A673 (cell line): ENCODE measurements at regions not wholly inside any gene's neighbourhood (a gene's known extent, or its start where the extent isn't known, plus 50 kb on each side); places are given as distances from the start of the nearest gene placed in this dataset.

Experiments used
- BruUV-seq: library from RNA; stranded (reverse); fragments of 400-500 nt; replicated peaks from 2 replicates; lab custom pipeline; 2021; lab: Mats Ljungman, UMichigan
- CTCF ChIA-PET: fragments of 300-600 bp; sonication (Branson Sonifier 250); formaldehyde crosslinking; loops from one replicate; lab custom pipeline; 2022; ENCODE audit warnings: antibody characterized with exemption; lab: Charles Lee
- POLR2A ChIA-PET: fragments of 300-600 bp; sonication (Branson Sonifier 250); formaldehyde crosslinking; loops from one replicate; lab custom pipeline; 2022; ENCODE audit warnings: antibody characterized with exemption; ENCODE audit not compliant: low non-redundant PET; lab: Charles Lee
- DNase-seq: peaks from one replicate; pipeline ENCODE4 v3.0.0-alpha.2; 2015; ENCODE audit warnings: low spot score
- H3K27ac ChIP-seq: fragments of 200-600 bp; sonication (generic); 2 replicates; pipeline ENCODE4 v1.5.1; 2016; ENCODE audit warnings: mixed run types, low read depth, mild to moderate bottlenecking, mixed read lengths, antibody characterized with exemption, low read length; ENCODE audit not compliant: poor library complexity, severe bottlenecking
- H3K27me3 ChIP-seq: fragments of 200-600 bp; sonication (generic); replicated peaks from 2 replicates; pipeline ENCODE4 v1.6.1; 2017; ENCODE audit warnings: mixed run types, low read depth, mild to moderate bottlenecking, mixed read lengths, antibody characterized with exemption, low read length; ENCODE audit not compliant: insufficient read depth, poor library complexity
- H3K36me3 ChIP-seq: fragments of 200-600 bp; sonication (generic); 2 replicates; pipeline ENCODE4 v1.6.1; 2016; ENCODE audit warnings: mixed run types, mild to moderate bottlenecking, mixed read lengths, antibody characterized with exemption, low read length; ENCODE audit not compliant: insufficient read depth, poor library complexity, severe bottlenecking
- H3K4me1 ChIP-seq: fragments of 200-600 bp; sonication (generic); 2 replicates; pipeline ENCODE4 v1.6.1; 2017; ENCODE audit warnings: mixed run types, mild to moderate bottlenecking, mixed read lengths, antibody characterized with exemption, low read length; ENCODE audit not compliant: insufficient read depth, poor library complexity, severe bottlenecking
- H3K4me3 ChIP-seq: fragments of 200-600 bp; sonication (generic); 2 replicates; pipeline ENCODE4 v1.5.1; 2016; ENCODE audit warnings: low read depth, mixed run types, mild to moderate bottlenecking, mixed read lengths, low read length; ENCODE audit not compliant: poor library complexity, severe bottlenecking
- H3K9me3 ChIP-seq: fragments of 200-600 bp; sonication (generic); 2 replicates; pipeline ENCODE4 v1.6.1; 2016; ENCODE audit warnings: mixed run types, low read depth, mild to moderate bottlenecking, mixed read lengths, antibody characterized with exemption, low read length; ENCODE audit not compliant: poor library complexity, severe bottlenecking
- EZH2 ChIP-seq: fragments of 200-600 bp; sonication (generic); IDR thresholded peaks from 2 replicates; pipeline ENCODE4 v1.6.1; 2017; ENCODE audit warnings: borderline replicate concordance, low read depth, mild to moderate bottlenecking, mixed read lengths, antibody characterized with exemption, low read length; ENCODE audit not compliant: poor library complexity, severe bottlenecking
- intact Hi-C: fragments of 100-400 bp; cut with micrococcal nuclease; formaldehyde crosslinking; loops from one replicate; pipeline ENCODE4 v1.10.0; 2022; ENCODE audit not compliant: unreplicated experiment
- TF ChIP-seq, protein P1 (sequence below): fragments of 300-800, 200-600 bp; sonication (generic); conservative IDR thresholded peaks from 2 replicates; pipeline ENCODE4 v1.5.1; 2017; ENCODE audit warnings: low read depth, mild to moderate bottlenecking, antibody characterized with exemption, low read length, moderate library complexity, mixed read lengths

DNA sequence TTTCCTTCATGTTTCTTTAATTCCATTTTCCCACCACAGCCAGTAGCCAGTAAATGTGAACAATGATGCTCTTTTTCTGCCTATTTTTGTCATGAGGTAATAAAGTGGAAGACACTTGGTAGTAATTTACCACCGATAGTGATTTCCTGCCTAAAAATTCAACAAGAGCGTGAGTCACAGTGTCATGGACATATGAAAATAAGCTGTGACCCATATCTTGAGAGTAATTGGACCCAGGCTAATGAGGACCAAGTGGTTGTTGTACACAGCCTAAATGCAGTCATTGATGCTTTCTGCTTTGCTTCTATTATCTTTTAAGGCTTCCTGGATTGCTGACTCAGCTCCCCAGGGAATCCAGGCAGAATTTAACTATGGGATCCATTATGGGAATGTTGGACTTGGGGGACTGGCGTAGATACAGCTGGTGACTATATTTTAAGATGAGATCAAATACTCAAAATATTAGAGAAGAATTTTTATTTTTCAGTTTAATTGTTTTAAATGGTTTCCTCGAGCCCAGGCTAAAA lies 265.9 kb upstream of the FERMT1 start:
- no TSS peak for BruUV-seq
- Histone ChIP-seq H3K36me3 (no peaks in the 10 kb centered on the region), H3K9me3 (no peaks in the 10 kb centered on the region), H3K4me1 (no peaks in the 10 kb centered on the region), H3K4me3 (no peak overlapping the region), H3K27ac (no peak overlapping the region), H3K27me3 (peaks cover 4% of the 10 kb centered on the region)
- intact Hi-C loops = no loop called here
- POLR2A ChIA-PET = no interaction called here
- CTCF ChIA-PET = no interaction called here
- peak; percentile 5 for DNase-seq
- TF ChIP-seq EZH2 = no peak
- TF ChIP-seq, protein P1, sequence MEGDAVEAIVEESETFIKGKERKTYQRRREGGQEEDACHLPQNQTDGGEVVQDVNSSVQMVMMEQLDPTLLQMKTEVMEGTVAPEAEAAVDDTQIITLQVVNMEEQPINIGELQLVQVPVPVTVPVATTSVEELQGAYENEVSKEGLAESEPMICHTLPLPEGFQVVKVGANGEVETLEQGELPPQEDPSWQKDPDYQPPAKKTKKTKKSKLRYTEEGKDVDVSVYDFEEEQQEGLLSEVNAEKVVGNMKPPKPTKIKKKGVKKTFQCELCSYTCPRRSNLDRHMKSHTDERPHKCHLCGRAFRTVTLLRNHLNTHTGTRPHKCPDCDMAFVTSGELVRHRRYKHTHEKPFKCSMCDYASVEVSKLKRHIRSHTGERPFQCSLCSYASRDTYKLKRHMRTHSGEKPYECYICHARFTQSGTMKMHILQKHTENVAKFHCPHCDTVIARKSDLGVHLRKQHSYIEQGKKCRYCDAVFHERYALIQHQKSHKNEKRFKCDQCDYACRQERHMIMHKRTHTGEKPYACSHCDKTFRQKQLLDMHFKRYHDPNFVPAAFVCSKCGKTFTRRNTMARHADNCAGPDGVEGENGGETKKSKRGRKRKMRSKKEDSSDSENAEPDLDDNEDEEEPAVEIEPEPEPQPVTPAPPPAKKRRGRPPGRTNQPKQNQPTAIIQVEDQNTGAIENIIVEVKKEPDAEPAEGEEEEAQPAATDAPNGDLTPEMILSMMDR = no peak

DNA sequence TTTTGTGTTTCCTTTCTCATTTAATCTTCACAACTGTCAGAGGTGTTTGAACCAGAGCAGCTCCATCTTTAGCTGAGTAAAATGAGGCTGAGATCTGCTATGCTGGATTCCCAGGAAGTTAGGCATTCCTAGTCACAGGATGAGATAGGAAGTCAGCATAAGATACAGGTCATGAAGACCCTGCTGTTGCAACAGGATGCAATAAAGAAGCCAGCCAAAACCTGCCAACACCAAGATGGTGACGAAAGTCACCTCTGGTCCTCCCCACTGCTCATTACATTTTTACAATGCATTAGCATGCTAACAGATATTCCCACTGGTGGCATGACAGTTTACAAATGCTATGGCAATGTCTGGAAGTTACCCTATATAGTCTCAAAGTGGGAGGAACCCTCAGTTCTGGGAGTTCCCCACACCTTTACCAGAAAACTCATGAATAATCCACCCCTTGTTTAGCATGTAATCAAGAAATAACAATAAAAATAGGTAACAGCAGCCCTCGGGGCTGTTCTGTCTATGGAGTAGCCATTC lies 262.2 kb upstream of the FERMT1 start:
- Histone ChIP-seq H3K36me3 (no peaks in the 10 kb centered on the region), H3K27ac (no peak overlapping the region), H3K27me3 (no peaks in the 10 kb centered on the region), H3K9me3 (no peaks in the 10 kb centered on the region), H3K4me3 (no peak overlapping the region), H3K4me1 (no peaks in the 10 kb centered on the region)
- no peak for DNase-seq
- TF ChIP-seq, protein P1 = no peak
- TF ChIP-seq EZH2 = no peak
- intact Hi-C loops = no loop called here
- POLR2A ChIA-PET = no interaction called here
- CTCF ChIA-PET = no interaction called here
- BruUV-seq = no TSS peak

DNA sequence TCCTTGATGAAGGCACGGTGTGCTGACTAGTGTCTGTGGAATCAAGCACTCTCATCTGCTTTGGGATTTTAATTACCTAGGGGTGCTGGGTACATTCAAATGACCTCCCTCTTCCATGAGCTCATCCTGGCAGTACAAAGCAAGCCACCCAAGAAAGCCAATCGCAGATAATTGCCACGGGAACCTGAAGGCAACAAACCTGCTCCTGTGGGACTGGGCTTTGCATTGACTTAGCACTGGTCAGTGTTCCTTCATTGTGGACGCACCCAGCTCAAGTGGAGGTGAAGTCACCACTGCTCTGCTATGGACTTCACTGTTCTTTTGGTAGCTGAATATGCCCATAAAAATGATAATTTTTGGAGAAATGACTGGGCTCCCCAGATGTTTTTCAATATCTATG lies 261.6 kb upstream of the FERMT1 start:
- POLR2A ChIA-PET = no interaction called here

More for the DNA sequence above, 261.6 kb upstream of the FERMT1 start:
- Histone ChIP-seq H3K4me1 (no peaks in the 10 kb centered on the region), H3K36me3 (no peaks in the 10 kb centered on the region), H3K9me3 (no peaks in the 10 kb centered on the region), H3K27ac (no peak overlapping the region), H3K27me3 (no peaks in the 10 kb centered on the region), H3K4me3 (no peak overlapping the region)
- TF ChIP-seq, protein P1 = no peak
- no peak for TF ChIP-seq EZH2
- intact Hi-C loops = no loop called here
- DNase-seq = no peak
- CTCF ChIA-PET = no interaction called here
- no TSS peak for BruUV-seq
